ENCODE measurements at regions not wholly inside any gene's neighbourhood (a gene's known extent, or its start where the extent isn't known, plus 50 kb on each side); places are given as distances from the start of the nearest gene placed in this dataset.

DNA sequence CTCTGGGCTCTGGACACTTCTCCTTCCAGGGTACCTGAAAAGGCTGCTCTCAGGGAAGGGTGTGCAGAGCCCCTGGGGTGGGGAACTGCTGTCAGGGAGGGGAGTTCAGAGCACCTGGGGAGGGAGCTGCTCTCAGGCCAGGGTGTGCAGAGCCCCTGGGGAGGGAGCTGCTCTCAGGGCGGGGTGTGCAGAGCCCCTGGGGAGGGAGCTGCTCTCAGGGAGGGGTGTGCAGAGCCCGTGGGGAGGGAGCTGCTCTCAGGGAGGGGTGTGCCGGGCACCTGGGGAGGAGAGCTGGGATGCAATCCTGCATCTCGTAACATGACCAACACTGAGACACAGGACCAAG lies 764.2 kb downstream of the BRD1 start:
- TF ChIP-seq, protein P1, sequence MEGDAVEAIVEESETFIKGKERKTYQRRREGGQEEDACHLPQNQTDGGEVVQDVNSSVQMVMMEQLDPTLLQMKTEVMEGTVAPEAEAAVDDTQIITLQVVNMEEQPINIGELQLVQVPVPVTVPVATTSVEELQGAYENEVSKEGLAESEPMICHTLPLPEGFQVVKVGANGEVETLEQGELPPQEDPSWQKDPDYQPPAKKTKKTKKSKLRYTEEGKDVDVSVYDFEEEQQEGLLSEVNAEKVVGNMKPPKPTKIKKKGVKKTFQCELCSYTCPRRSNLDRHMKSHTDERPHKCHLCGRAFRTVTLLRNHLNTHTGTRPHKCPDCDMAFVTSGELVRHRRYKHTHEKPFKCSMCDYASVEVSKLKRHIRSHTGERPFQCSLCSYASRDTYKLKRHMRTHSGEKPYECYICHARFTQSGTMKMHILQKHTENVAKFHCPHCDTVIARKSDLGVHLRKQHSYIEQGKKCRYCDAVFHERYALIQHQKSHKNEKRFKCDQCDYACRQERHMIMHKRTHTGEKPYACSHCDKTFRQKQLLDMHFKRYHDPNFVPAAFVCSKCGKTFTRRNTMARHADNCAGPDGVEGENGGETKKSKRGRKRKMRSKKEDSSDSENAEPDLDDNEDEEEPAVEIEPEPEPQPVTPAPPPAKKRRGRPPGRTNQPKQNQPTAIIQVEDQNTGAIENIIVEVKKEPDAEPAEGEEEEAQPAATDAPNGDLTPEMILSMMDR (IDR thresholded peaks at IDR 0.05): no peak
- TF ChIP-seq POLR2A (IDR thresholded peaks at IDR 0.05): no peak

All from esophagus squamous epithelium (tissue), 4 donors.